ENCODE measurements at regions not wholly inside any gene's neighbourhood (a gene's known extent, or its start where the extent isn't known, plus 50 kb on each side); places are given as distances from the start of the nearest gene placed in this dataset.

DNA sequence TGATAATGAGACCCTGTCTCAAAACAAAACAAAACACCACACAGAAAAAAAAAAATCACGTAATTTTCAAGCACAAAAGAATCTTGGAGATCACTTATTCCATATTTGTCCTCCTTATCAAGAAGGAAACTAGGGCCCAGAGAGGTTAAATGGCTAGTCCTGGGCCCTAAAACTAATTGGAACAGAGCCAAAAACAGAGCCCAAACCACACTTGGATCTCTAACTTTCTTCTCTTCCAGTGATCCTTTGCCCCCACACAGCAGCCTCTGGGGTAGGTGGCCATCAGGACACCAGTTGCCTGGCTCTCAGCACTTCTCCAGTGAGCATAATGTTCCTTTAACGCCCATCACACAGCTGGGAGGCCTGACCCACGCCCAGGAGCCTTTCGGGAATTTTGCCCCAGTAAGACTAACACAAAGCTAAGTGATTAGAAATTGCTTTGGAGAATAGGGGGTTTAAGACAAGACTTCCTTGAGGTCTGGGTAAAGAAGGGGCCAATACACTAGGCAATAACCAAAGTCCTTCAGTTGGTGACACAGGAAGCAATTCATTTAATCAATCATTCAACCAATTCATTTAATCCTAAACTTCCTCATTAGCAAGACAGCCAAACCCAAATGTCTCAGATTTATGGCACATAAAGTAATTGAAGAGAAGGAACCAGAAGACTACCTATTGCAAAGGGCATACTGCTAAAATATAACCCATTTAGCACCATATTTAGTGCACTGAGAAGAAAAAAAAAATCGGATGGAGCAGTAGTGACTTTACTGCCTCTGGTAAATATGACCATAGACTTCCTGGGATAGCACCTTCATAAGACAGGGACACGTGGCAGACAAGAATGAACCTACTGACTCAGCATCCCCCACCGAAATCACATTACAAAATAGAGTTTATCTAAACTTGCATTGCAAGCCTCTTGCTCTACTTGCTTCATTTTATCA is 77.8 kb downstream of the ZNF608 start:
- Histone ChIP-seq H3K4me3 (replicated peaks in 1 of 4; ENCODE audit: control extremely low read depth in 1 of 4, insufficient read depth in 1 of 4, low read depth in 3 of 4, low read length in 4 of 4) (no peak overlapping the region), H2AFZ (ENCODE audit: low read length) (no peak overlapping the region), H3K27ac (ENCODE audit: insufficient read depth, low read length) (no peak overlapping the region), H3K79me2 (ENCODE audit: control insufficient read depth, insufficient read depth, low read length) (peaks cover 5% of the 10 kb centered on the region), H3K36me3 (ENCODE audit: control insufficient read depth, insufficient read depth, low read length) (no peaks in the 10 kb centered on the region), H3K4me1 (ENCODE audit: control insufficient read depth, extremely low read depth, insufficient read depth, low read length) (no peaks in the 10 kb centered on the region), H3K27me3 (ENCODE audit: control insufficient read depth, insufficient read depth, low read length) (no peaks in the 10 kb centered on the region), H3K9me3 (ENCODE audit: control insufficient read depth, insufficient read depth, low read depth, low read length) (no peaks in the 10 kb centered on the region), H3K9ac (ENCODE audit: insufficient read depth, low read length) (no peak overlapping the region), H4K20me1 (ENCODE audit: control insufficient read depth, extremely low read depth, insufficient read depth, low read length) (no peaks in the 10 kb centered on the region), H3K4me2 (ENCODE audit: extremely low read depth, insufficient read depth, low read length) (no peak overlapping the region)
- no peak for DNase-seq (ENCODE audit: low read depth in 2 of 2)
- TF ChIP-seq, protein P1, sequence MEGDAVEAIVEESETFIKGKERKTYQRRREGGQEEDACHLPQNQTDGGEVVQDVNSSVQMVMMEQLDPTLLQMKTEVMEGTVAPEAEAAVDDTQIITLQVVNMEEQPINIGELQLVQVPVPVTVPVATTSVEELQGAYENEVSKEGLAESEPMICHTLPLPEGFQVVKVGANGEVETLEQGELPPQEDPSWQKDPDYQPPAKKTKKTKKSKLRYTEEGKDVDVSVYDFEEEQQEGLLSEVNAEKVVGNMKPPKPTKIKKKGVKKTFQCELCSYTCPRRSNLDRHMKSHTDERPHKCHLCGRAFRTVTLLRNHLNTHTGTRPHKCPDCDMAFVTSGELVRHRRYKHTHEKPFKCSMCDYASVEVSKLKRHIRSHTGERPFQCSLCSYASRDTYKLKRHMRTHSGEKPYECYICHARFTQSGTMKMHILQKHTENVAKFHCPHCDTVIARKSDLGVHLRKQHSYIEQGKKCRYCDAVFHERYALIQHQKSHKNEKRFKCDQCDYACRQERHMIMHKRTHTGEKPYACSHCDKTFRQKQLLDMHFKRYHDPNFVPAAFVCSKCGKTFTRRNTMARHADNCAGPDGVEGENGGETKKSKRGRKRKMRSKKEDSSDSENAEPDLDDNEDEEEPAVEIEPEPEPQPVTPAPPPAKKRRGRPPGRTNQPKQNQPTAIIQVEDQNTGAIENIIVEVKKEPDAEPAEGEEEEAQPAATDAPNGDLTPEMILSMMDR (conservative IDR thresholded peaks at IDR 0.05 in 1 of 2, IDR thresholded peaks at IDR 0.05 in 1 of 2; ENCODE audit: low read depth in 1 of 2, low read length in 2 of 2) = no peak
- TF ChIP-seq EZH2 (IDR thresholded peaks at IDR 0.05; ENCODE audit: low read length, missing control alignments) = no peak

DNA sequence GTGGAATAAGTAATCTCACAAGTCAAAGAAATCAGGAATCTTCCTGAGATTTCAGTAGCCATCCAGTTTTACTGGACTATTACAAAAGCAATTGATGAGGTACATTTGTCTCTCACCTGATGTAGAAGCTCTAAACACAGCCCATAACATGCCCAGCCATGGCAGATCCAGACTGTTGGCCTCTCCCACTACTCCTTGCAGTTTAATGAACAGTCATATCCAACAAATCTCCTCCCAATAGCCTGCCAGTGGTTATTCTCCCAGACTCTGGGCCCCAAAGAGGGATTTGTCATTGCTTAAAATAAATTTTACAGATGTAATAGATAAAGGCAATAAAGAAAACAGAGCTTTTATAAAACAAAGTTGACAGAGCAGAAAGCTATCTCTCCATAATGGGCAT is 80.8 kb downstream of the ZNF608 start:
- Histone ChIP-seq H3K9ac (ENCODE audit: insufficient read depth, low read length) (no peak overlapping the region), H3K27me3 (ENCODE audit: control insufficient read depth, insufficient read depth, low read length) (no peaks in the 10 kb centered on the region), H3K79me2 (ENCODE audit: control insufficient read depth, insufficient read depth, low read length) (peaks cover 10% of the 10 kb centered on the region), H4K20me1 (ENCODE audit: control insufficient read depth, extremely low read depth, insufficient read depth, low read length) (no peaks in the 10 kb centered on the region), H3K4me1 (ENCODE audit: control insufficient read depth, extremely low read depth, insufficient read depth, low read length) (peaks cover 8% of the 10 kb centered on the region), H3K4me3 (replicated peaks in 1 of 4; ENCODE audit: control extremely low read depth in 1 of 4, insufficient read depth in 1 of 4, low read depth in 3 of 4, low read length in 4 of 4) (no peak overlapping the region), H2AFZ (ENCODE audit: low read length) (no peak overlapping the region), H3K9me3 (ENCODE audit: control insufficient read depth, insufficient read depth, low read depth, low read length) (no peaks in the 10 kb centered on the region), H3K4me2 (ENCODE audit: extremely low read depth, insufficient read depth, low read length) (no peak overlapping the region), H3K36me3 (ENCODE audit: control insufficient read depth, insufficient read depth, low read length) (no peaks in the 10 kb centered on the region), H3K27ac (ENCODE audit: insufficient read depth, low read length) (no peak overlapping the region)
- TF ChIP-seq EZH2 (IDR thresholded peaks at IDR 0.05; ENCODE audit: low read length, missing control alignments) = no peak
- TF ChIP-seq, protein P1 (conservative IDR thresholded peaks at IDR 0.05 in 1 of 2, IDR thresholded peaks at IDR 0.05 in 1 of 2; ENCODE audit: low read depth in 1 of 2, low read length in 2 of 2) = no peak
- DNase-seq (ENCODE audit: low read depth in 2 of 2) = no peak

DNA sequence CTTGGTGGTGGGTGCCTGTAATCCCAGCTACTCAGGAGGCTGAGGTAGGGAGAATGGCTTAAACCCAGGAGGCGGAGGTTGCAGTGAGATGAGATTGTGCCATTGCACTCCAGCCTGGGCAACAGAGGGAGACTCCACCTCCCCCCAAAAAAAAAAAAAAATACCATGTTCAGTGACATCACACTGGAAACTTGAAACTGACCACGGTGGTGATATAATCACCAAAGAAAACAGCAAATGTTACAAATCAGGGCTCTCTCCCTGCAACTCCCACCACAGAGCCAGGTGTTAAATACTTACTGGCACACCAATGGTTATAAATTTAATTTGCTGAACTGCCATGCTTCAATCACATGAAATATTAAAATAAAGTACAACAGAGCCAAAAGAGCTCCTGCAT is 81.4 kb downstream of the ZNF608 start:
- Histone ChIP-seq H3K36me3 (ENCODE audit: control insufficient read depth, insufficient read depth, low read length) (no peaks in the 10 kb centered on the region), H3K4me3 (replicated peaks in 1 of 4; ENCODE audit: control extremely low read depth in 1 of 4, insufficient read depth in 1 of 4, low read depth in 3 of 4, low read length in 4 of 4) (no peak overlapping the region), H3K79me2 (ENCODE audit: control insufficient read depth, insufficient read depth, low read length) (peaks cover 11% of the 10 kb centered on the region), H3K27ac (ENCODE audit: insufficient read depth, low read length) (no peak overlapping the region), H3K9me3 (ENCODE audit: control insufficient read depth, insufficient read depth, low read depth, low read length) (no peaks in the 10 kb centered on the region), H3K27me3 (ENCODE audit: control insufficient read depth, insufficient read depth, low read length) (no peaks in the 10 kb centered on the region), H3K4me2 (ENCODE audit: extremely low read depth, insufficient read depth, low read length) (no peak overlapping the region), H4K20me1 (ENCODE audit: control insufficient read depth, extremely low read depth, insufficient read depth, low read length) (no peaks in the 10 kb centered on the region), H3K4me1 (ENCODE audit: control insufficient read depth, extremely low read depth, insufficient read depth, low read length) (peaks cover 13% of the 10 kb centered on the region), H2AFZ (ENCODE audit: low read length) (no peak overlapping the region), H3K9ac (ENCODE audit: insufficient read depth, low read length) (no peak overlapping the region)
- TF ChIP-seq, protein P1 (conservative IDR thresholded peaks at IDR 0.05 in 1 of 2, IDR thresholded peaks at IDR 0.05 in 1 of 2; ENCODE audit: low read depth in 1 of 2, low read length in 2 of 2) = no peak
- TF ChIP-seq EZH2 (IDR thresholded peaks at IDR 0.05; ENCODE audit: low read length, missing control alignments) = no peak
- DNase-seq (ENCODE audit: low read depth in 2 of 2) = no peak

All from fibroblast of lung (primary cell).